SK-N-SH treated with all-trans-retinoic acid at 6 μM for 48 hours (cell line): ENCODE measurements at regions not wholly inside any gene's neighbourhood (a gene's known extent, or its start where the extent isn't known, plus 50 kb on each side); places are given as distances from the start of the nearest gene placed in this dataset.

Experiments used
- ATAC-seq: fragments of 200-7000 bp; cut with Tn5 transposase; 3 replicates; pipeline ENCODE4 v1.9.1; 2020; ENCODE audit warnings: mild to moderate bottlenecking, moderate library complexity
- ARNTL ChIP-seq: fragments of 450-650 bp; formaldehyde crosslinking; IDR thresholded peaks from 2 replicates; pipeline ENCODE4 v1.5.0; 2020; ENCODE audit warnings: low read depth, mild to moderate bottlenecking, moderate library complexity, borderline replicate concordance
- BACH2 ChIP-seq: fragments of 250-450 bp; sonication (Bioruptor Pico); IDR thresholded peaks from 2 replicates; pipeline ENCODE4 v1.9.0; 2021; ENCODE audit warnings: mild to moderate bottlenecking, borderline replicate concordance
- CSDC2 ChIP-seq: fragments of 250-450 bp; sonication (Bioruptor Pico); IDR thresholded peaks from 2 replicates; pipeline ENCODE4 v1.5.0; 2020; ENCODE audit warnings: mild to moderate bottlenecking, moderate library complexity
- CSRNP3 ChIP-seq: fragments of 250-450 bp; sonication (Bioruptor Pico); IDR thresholded peaks from 2 replicates; pipeline ENCODE4 v1.5.1; 2021; ENCODE audit warnings: mild to moderate bottlenecking, moderate library complexity
- ESRRG ChIP-seq: fragments of 250-450 bp; sonication (Bioruptor Pico); IDR thresholded peaks from 2 replicates; pipeline ENCODE4 v1.6.1; 2021; ENCODE audit warnings: mild to moderate bottlenecking
- GLIS3 ChIP-seq: fragments of 250-450 bp; sonication (Bioruptor Pico); IDR thresholded peaks from 2 replicates; pipeline ENCODE4 v1.5.0; 2020; ENCODE audit warnings: mild to moderate bottlenecking, moderate library complexity
- ISL1 ChIP-seq: fragments of 250-450 bp; sonication (Bioruptor Pico); IDR thresholded peaks from 2 replicates; pipeline ENCODE4 v2.1.2; 2022; ENCODE audit warnings: mild to moderate bottlenecking, moderate library complexity
- OSR1 ChIP-seq: fragments of 250-450 bp; sonication (Bioruptor Pico); IDR thresholded peaks from 2 replicates; pipeline ENCODE4 v1.8.0; 2022; ENCODE audit warnings: moderate library complexity, mild to moderate bottlenecking, inconsistent platforms
- PATZ1 ChIP-seq: fragments of 250-450 bp; sonication (Bioruptor Pico); IDR thresholded peaks from 2 replicates; pipeline ENCODE4 v1.8.0; 2020; ENCODE audit warnings: mild to moderate bottlenecking, moderate library complexity, borderline replicate concordance
- POU6F1 ChIP-seq: fragments of 250-450 bp; sonication (Bioruptor Pico); IDR thresholded peaks from 2 replicates; pipeline ENCODE4 v1.8.0; 2021; ENCODE audit warnings: low read depth, mild to moderate bottlenecking, moderate library complexity, borderline replicate concordance
- RARB ChIP-seq: fragments of 250-450 bp; sonication (Bioruptor Pico); IDR thresholded peaks from 2 replicates; pipeline ENCODE4 v1.8.0; 2021; ENCODE audit warnings: mild to moderate bottlenecking, moderate library complexity
- SNAI2 ChIP-seq: fragments of 250-450 bp; sonication (Bioruptor Pico); IDR thresholded peaks from 2 replicates; pipeline ENCODE4 v1.5.0; 2020; ENCODE audit warnings: mild to moderate bottlenecking, moderate library complexity
- TCF4 ChIP-seq: fragments of 250-450 bp; sonication (Bioruptor Pico); IDR thresholded peaks from 2 replicates; pipeline ENCODE4 v1.8.0; 2021; ENCODE audit warnings: mild to moderate bottlenecking, moderate library complexity, borderline replicate concordance
- TOX ChIP-seq: fragments of 250-450 bp; sonication (Bioruptor Pico); IDR thresholded peaks from 2 replicates; pipeline ENCODE4 v1.8.0; 2021; ENCODE audit warnings: mild to moderate bottlenecking, moderate library complexity, borderline replicate concordance
- TSHZ2 ChIP-seq: fragments of 250-450 bp; sonication (Bioruptor Pico); IDR thresholded peaks from 2 replicates; pipeline ENCODE4 v1.5.0; 2020; ENCODE audit warnings: mild to moderate bottlenecking, moderate library complexity
- ZC3H10 ChIP-seq: fragments of 250-450 bp; sonication (Bioruptor Pico); IDR thresholded peaks from 2 replicates; pipeline ENCODE4 v1.5.1; 2021; ENCODE audit warnings: mild to moderate bottlenecking, moderate library complexity
- ZFP3 ChIP-seq: fragments of 250-450 bp; sonication (Bioruptor Pico); IDR thresholded peaks from 2 replicates; pipeline ENCODE4 v1.5.0; 2020; ENCODE audit warnings: mild to moderate bottlenecking, moderate library complexity
- ZFP30 ChIP-seq: fragments of 450-650 bp; formaldehyde crosslinking; IDR thresholded peaks from 2 replicates; pipeline ENCODE4 v1.5.0; 2022; ENCODE audit warnings: mild to moderate bottlenecking, moderate library complexity
- ZNF565 ChIP-seq: fragments of 450-650 bp; formaldehyde crosslinking; conservative IDR thresholded peaks from 2 replicates; pipeline ENCODE4 v1.5.0; 2020; ENCODE audit warnings: low read depth, mild to moderate bottlenecking, moderate library complexity
- ZNF70 ChIP-seq: fragments of 450-650 bp; formaldehyde crosslinking; IDR thresholded peaks from 2 replicates; pipeline ENCODE4 v1.5.0; 2020; ENCODE audit warnings: mild to moderate bottlenecking, moderate library complexity
- ZNF8 ChIP-seq: fragments of 450-650 bp; formaldehyde crosslinking; IDR thresholded peaks from 2 replicates; pipeline ENCODE4 v1.5.0; 2020; ENCODE audit warnings: mild to moderate bottlenecking, moderate library complexity

GRCh38 chr2:118738106-118738505, 109.3 kb downstream of the EN1 start:
- peak; percentile 7; the same call in 1 of the 3 replicates for ATAC-seq
- TF ChIP-seq TSHZ2 (CRISPR knock-in tag), result no peak
- TF ChIP-seq RARB, result no peak
- TF ChIP-seq CSRNP3 (CRISPR knock-in tag), result no peak
- no peak for TF ChIP-seq TOX (CRISPR knock-in tag)
- no peak for TF ChIP-seq ZNF565
- TF ChIP-seq SNAI2 (CRISPR knock-in tag), result no peak
- TF ChIP-seq ZNF70 (CRISPR knock-in tag), result no peak
- TF ChIP-seq BACH2, result no peak
- TF ChIP-seq GLIS3 (CRISPR knock-in tag), result no peak
- TF ChIP-seq ZFP3 (CRISPR knock-in tag), result no peak
- no peak for TF ChIP-seq ZC3H10 (CRISPR knock-in tag)
- no peak for TF ChIP-seq TCF4
- no peak for TF ChIP-seq ZNF8 (CRISPR knock-in tag)
- TF ChIP-seq POU6F1 (CRISPR knock-in tag), result no peak
- TF ChIP-seq PATZ1, result no peak
- no peak for TF ChIP-seq ISL1 (CRISPR knock-in tag)
- no peak for TF ChIP-seq ESRRG (CRISPR knock-in tag)
- no peak for TF ChIP-seq ZFP30 (CRISPR knock-in tag)
- no peak for TF ChIP-seq OSR1

- no peak for TF ChIP-seq CSRNP3 (CRISPR knock-in tag)
- TF ChIP-seq POU6F1 (CRISPR knock-in tag), result no peak
- no peak for TF ChIP-seq SNAI2 (CRISPR knock-in tag)
- TF ChIP-seq GLIS3 (CRISPR knock-in tag), result no peak
- TF ChIP-seq ZC3H10 (CRISPR knock-in tag), result no peak
- no peak for TF ChIP-seq ZFP3 (CRISPR knock-in tag)
- no peak for TF ChIP-seq TCF4
- no peak for TF ChIP-seq PATZ1
- no peak for TF ChIP-seq ARNTL (CRISPR knock-in tag)
- TF ChIP-seq CSDC2 (CRISPR knock-in tag), result no peak
- TF ChIP-seq ISL1 (CRISPR knock-in tag), result no peak
- no peak for TF ChIP-seq RARB
- TF ChIP-seq, all 23 proteins: peak for 0
These were observed 109.8 kb downstream of the EN1 start for GRCh38 chr2:118737684-118738083.

More at GRCh38 chr2:118737684-118738083, 109.8 kb downstream of the EN1 start:
- no peak for ATAC-seq
